Activated naive CD8-positive, alpha-beta T cell treated with anti-CD3 and anti-CD28 coated beads, Interleukin-2, amount 50 U/mL, for 24 hours (primary cell): ENCODE measurements at regions not wholly inside any gene's neighbourhood (a gene's known extent, or its start where the extent isn't known, plus 50 kb on each side); places are given as distances from the start of the nearest gene placed in this dataset.

Experiments used
- ATAC-seq: fragments of 150-1000 bp; cut with Tn5 transposase; one replicate; pipeline ENCODE4 v1.10.0; 2021
- DNase-seq: peaks from one replicate; pipeline ENCODE4 v3.0.0; 2021
- H3K27ac Mint-ChIP-seq: one replicate; pipeline ENCODE4 v1.8.0; 2021; ENCODE audit warnings: mild to moderate bottlenecking, mixed read lengths
- H3K27me3 Mint-ChIP-seq: one replicate; pipeline ENCODE4 v1.8.0; 2021; ENCODE audit warnings: mixed read lengths
- H3K36me3 Mint-ChIP-seq: one replicate; pipeline ENCODE4 v1.8.0; 2021; ENCODE audit warnings: low read depth, mixed read lengths
- H3K4me1 Mint-ChIP-seq: one replicate; pipeline ENCODE4 v1.8.0; 2021; ENCODE audit warnings: mixed read lengths
- H3K4me3 Mint-ChIP-seq: one replicate; pipeline ENCODE4 v1.8.0; 2021; ENCODE audit warnings: mild to moderate bottlenecking, moderate library complexity, mixed read lengths
- H3K9me3 Mint-ChIP-seq: one replicate; pipeline ENCODE4 v1.8.0; 2021; ENCODE audit warnings: mixed read lengths

GRCh38 chr20:51122931-51123658, 100.2 kb upstream of the KCNG1 start:
- no peak overlapping the region for H3K27ac Mint-ChIP-seq
- DNase-seq (peak; percentile 7), ATAC-seq (peak; percentile 85)
- peaks cover 26% of the 10 kb centered on the region for H3K4me1 Mint-ChIP-seq
- H3K36me3 Mint-ChIP-seq: no peaks in the 10 kb centered on the region
- peaks cover 44% of the 10 kb centered on the region for H3K27me3 Mint-ChIP-seq
- no peak overlapping the region for H3K4me3 Mint-ChIP-seq
- no peaks in the 10 kb centered on the region for H3K9me3 Mint-ChIP-seq

- no peak overlapping the region for H3K4me3 Mint-ChIP-seq
- no peak for ATAC-seq
- DNase-seq: no peak
- no peaks in the 10 kb centered on the region for H3K36me3 Mint-ChIP-seq
- no peak overlapping the region for H3K27ac Mint-ChIP-seq
- H3K27me3 Mint-ChIP-seq: peaks cover 45% of the 10 kb centered on the region
- no peaks in the 10 kb centered on the region for H3K9me3 Mint-ChIP-seq
- peaks cover 17% of the 10 kb centered on the region for H3K4me1 Mint-ChIP-seq
Observed at GRCh38 chr20:51121901-51122412, 99.0 kb upstream of the KCNG1 start.

GRCh38 chr20:51121272-51121671, 98.4 kb upstream of the KCNG1 start:
- no peaks in the 10 kb centered on the region for H3K36me3 Mint-ChIP-seq
- DNase-seq (no peak), ATAC-seq (no peak)
- H3K4me3 Mint-ChIP-seq: no peak overlapping the region
- H3K27ac Mint-ChIP-seq: no peak overlapping the region
- H3K4me1 Mint-ChIP-seq: peaks cover 17% of the 10 kb centered on the region
- H3K9me3 Mint-ChIP-seq: no peaks in the 10 kb centered on the region
- peaks cover 43% of the 10 kb centered on the region for H3K27me3 Mint-ChIP-seq

GRCh38 chr20:51120868-51121267, 98.0 kb upstream of the KCNG1 start:
- no peak for ATAC-seq
- Mint-ChIP-seq H3K27ac (no peak overlapping the region), H3K4me3 (no peak overlapping the region), H3K9me3 (no peaks in the 10 kb centered on the region), H3K36me3 (no peaks in the 10 kb centered on the region), H3K27me3 (peaks cover 43% of the 10 kb centered on the region), H3K4me1 (peaks cover 17% of the 10 kb centered on the region)
- no peak for DNase-seq

GRCh38 chr20:51120438-51120837, 97.5 kb upstream of the KCNG1 start:
- no peak overlapping the region for H3K4me3 Mint-ChIP-seq
- ATAC-seq (no peak), DNase-seq (no peak)
- H3K9me3 Mint-ChIP-seq: no peaks in the 10 kb centered on the region
- H3K27me3 Mint-ChIP-seq: peaks cover 42% of the 10 kb centered on the region
- no peak overlapping the region for H3K27ac Mint-ChIP-seq
- H3K4me1 Mint-ChIP-seq: peaks cover 17% of the 10 kb centered on the region
- H3K36me3 Mint-ChIP-seq: no peaks in the 10 kb centered on the region

GRCh38 chr20:51119914-51120313, 97.0 kb upstream of the KCNG1 start:
- Mint-ChIP-seq H3K27ac (no peak overlapping the region), H3K4me3 (no peak overlapping the region), H3K36me3 (no peaks in the 10 kb centered on the region), H3K4me1 (peaks cover 17% of the 10 kb centered on the region), H3K27me3 (peaks cover 38% of the 10 kb centered on the region), H3K9me3 (no peaks in the 10 kb centered on the region)
- DNase-seq: no peak
- ATAC-seq: no peak

GRCh38 chr20:51118985-51119527, 96.1 kb upstream of the KCNG1 start:
- Mint-ChIP-seq H3K9me3 (no peaks in the 10 kb centered on the region), H3K27ac (no peak overlapping the region), H3K4me3 (no peak overlapping the region), H3K4me1 (peaks cover 17% of the 10 kb centered on the region), H3K27me3 (peaks cover 40% of the 10 kb centered on the region), H3K36me3 (no peaks in the 10 kb centered on the region)
- no peak for ATAC-seq
- no peak for DNase-seq

- Mint-ChIP-seq H3K27ac (no peak overlapping the region), H3K4me1 (peaks cover 14% of the 10 kb centered on the region), H3K36me3 (no peaks in the 10 kb centered on the region), H3K27me3 (peaks cover 37% of the 10 kb centered on the region), H3K9me3 (no peaks in the 10 kb centered on the region), H3K4me3 (no peak overlapping the region)
- DNase-seq (no peak), ATAC-seq (no peak)
Observed at GRCh38 chr20:51118216-51118615, 95.3 kb upstream of the KCNG1 start.

GRCh38 chr20:51116765-51117686, 94.1 kb upstream of the KCNG1 start:
- DNase-seq (no peak), ATAC-seq (no peak)
- H3K4me1 Mint-ChIP-seq: peaks cover 2% of the 10 kb centered on the region

GRCh38 chr20:51111290-51111689, 88.4 kb upstream of the KCNG1 start:
- no peaks in the 10 kb centered on the region for H3K4me1 Mint-ChIP-seq

More at GRCh38 chr20:51116765-51117686, 94.1 kb upstream of the KCNG1 start:
- Mint-ChIP-seq H3K27ac (no peak overlapping the region), H3K36me3 (no peaks in the 10 kb centered on the region), H3K9me3 (no peaks in the 10 kb centered on the region), H3K4me3 (no peak overlapping the region), H3K27me3 (peaks cover 33% of the 10 kb centered on the region)

GRCh38 chr20:51108638-51109363, 85.9 kb upstream of the KCNG1 start:
- Mint-ChIP-seq H3K9me3 (no peaks in the 10 kb centered on the region), H3K27ac (no peak overlapping the region), H3K27me3 (peaks cover 28% of the 10 kb centered on the region), H3K36me3 (no peaks in the 10 kb centered on the region), H3K4me3 (no peak overlapping the region), H3K4me1 (no peaks in the 10 kb centered on the region)
- ATAC-seq (no peak), DNase-seq (no peak)

More at GRCh38 chr20:51111290-51111689, 88.4 kb upstream of the KCNG1 start:
- ATAC-seq (no peak), DNase-seq (no peak)
- Mint-ChIP-seq H3K27ac (no peak overlapping the region), H3K27me3 (peaks cover 31% of the 10 kb centered on the region), H3K4me3 (no peak overlapping the region), H3K9me3 (no peaks in the 10 kb centered on the region), H3K36me3 (no peaks in the 10 kb centered on the region)

- no peak for DNase-seq
Observed at GRCh38 chr20:51106011-51106410, 83.1 kb upstream of the KCNG1 start.

GRCh38 chr20:51104960-51105920, 82.3 kb upstream of the KCNG1 start:
- H3K4me1 Mint-ChIP-seq: no peaks in the 10 kb centered on the region
- H3K27ac Mint-ChIP-seq: no peak overlapping the region
- no peaks in the 10 kb centered on the region for H3K9me3 Mint-ChIP-seq

More at GRCh38 chr20:51106011-51106410, 83.1 kb upstream of the KCNG1 start:
- no peak for ATAC-seq
- Mint-ChIP-seq H3K9me3 (no peaks in the 10 kb centered on the region), H3K4me1 (no peaks in the 10 kb centered on the region), H3K36me3 (no peaks in the 10 kb centered on the region), H3K27me3 (peaks cover 29% of the 10 kb centered on the region), H3K27ac (no peak overlapping the region), H3K4me3 (no peak overlapping the region)

More at GRCh38 chr20:51104960-51105920, 82.3 kb upstream of the KCNG1 start:
- Mint-ChIP-seq H3K36me3 (no peaks in the 10 kb centered on the region), H3K27me3 (peaks cover 24% of the 10 kb centered on the region), H3K4me3 (no peak overlapping the region)
- no peak for DNase-seq
- ATAC-seq: no peak
